Spleen (tissue), 7 donors: ENCODE measurements at regions not wholly inside any gene's neighbourhood (a gene's known extent, or its start where the extent isn't known, plus 50 kb on each side); places are given as distances from the start of the nearest gene placed in this dataset.

Source experiments
- CTCF ChIP-seq, 11 experiments: fragments of 200-600 bp in 7 of 11; fragments of 450-650 bp in 4 of 11; sonication (generic) in 4 of 11; IDR thresholded peaks in 8 of 11; conservative IDR thresholded peaks in 3 of 11; 1 replicate in 7 of 11; 2 replicates in 4 of 11; pipeline versions ENCODE4 v1.4.0 to v1.8.0; 2016 to 2021; ENCODE audit warnings: antibody characterized with exemption in 11 of 11, inconsistent platforms in 4 of 11, mild to moderate bottlenecking in 1 of 11
- POLR2A ChIP-seq, 3 donors: fragments of 450-650 bp; IDR thresholded peaks; one replicate each; pipeline ENCODE4 v1.5.1; 2017; ENCODE audit warnings: antibody characterized with exemption in 3 of 3, mild to moderate bottlenecking in 1 of 3
- POLR2AphosphoS5 ChIP-seq, 3 donors: sonication (generic); formaldehyde crosslinking; IDR thresholded peaks; one replicate each; pipeline ENCODE4 v1.5.1; 2017; ENCODE audit warnings: antibody characterized with exemption in 3 of 3
- donor health status: DM: no; HTN: no; CAD: no; lungs with moderate emphysema.
- donor health status: DM: no; HTN: no; CAD: no.
- donor health status: DM: no; HTN: no; CAD: no.

GRCh38 chr13:107874456-107874855, 340.9 kb downstream of the LIG4 start:
- no peak for TF ChIP-seq CTCF (IDR thresholded peaks at IDR 0.05 in 8 of 11, conservative IDR thresholded peaks at IDR 0.05 in 3 of 11)
- TF ChIP-seq POLR2A (IDR thresholded peaks at IDR 0.05) = no peak
- TF ChIP-seq POLR2AphosphoS5 (IDR thresholded peaks at IDR 0.05) = no peak
